HUES64 (cell line): ENCODE measurements at regions not wholly inside any gene's neighbourhood (a gene's known extent, or its start where the extent isn't known, plus 50 kb on each side); places are given as distances from the start of the nearest gene placed in this dataset.

Experiments used
- H3K27ac ChIP-seq: 2 replicates; pipeline ENCODE4 v1.7.0; 2013; ENCODE audit warnings: low read depth, low read length, inconsistent platforms
- H3K27me3 ChIP-seq: 2 replicates; pipeline ENCODE4 v1.6.1; 2013; ENCODE audit warnings: mild to moderate bottlenecking, low read length; ENCODE audit not compliant: insufficient read depth
- H3K36me3 ChIP-seq: 2 replicates; pipeline ENCODE4 v1.6.1; 2013; ENCODE audit warnings: mild to moderate bottlenecking, low read length; ENCODE audit not compliant: insufficient read depth
- H3K4me1 ChIP-seq: 2 replicates; pipeline ENCODE4 v1.6.1; 2013; ENCODE audit warnings: mild to moderate bottlenecking, low read length, moderate library complexity; ENCODE audit not compliant: insufficient read depth
- H3K4me3 ChIP-seq: 2 replicates; pipeline ENCODE4 v1.5.1; 2013; ENCODE audit warnings: mild to moderate bottlenecking, low read length, moderate library complexity
- H3K9ac ChIP-seq: 2 replicates; pipeline ENCODE4 v1.6.1; 2013; ENCODE audit warnings: mild to moderate bottlenecking, low read depth, low read length
- H3K9me3 ChIP-seq: 2 replicates; pipeline ENCODE4 v1.6.1; 2013; ENCODE audit warnings: low read depth, low read length; ENCODE audit not compliant: insufficient read depth
- WGBS: fragments of 150-250, 120-280 bp; methylation state at CpG from one replicate; pipeline ENCODE4 v1.1.7; 2013; ENCODE audit warnings: missing lambda C conversion rate; 5-methylcytosine and 5-hydroxymethylcytosine counted together

GRCh38 chr13:105297839-105298238 lies 1237.6 kb downstream of the EFNB2 start:
- Histone ChIP-seq H3K4me3 (no peak overlapping the region), H3K9ac (no peak overlapping the region), H3K9me3 (no peaks in the 10 kb centered on the region), H3K36me3 (no peaks in the 10 kb centered on the region), H3K4me1 (no peaks in the 10 kb centered on the region), H3K27me3 (no peaks in the 10 kb centered on the region), H3K27ac (no peak overlapping the region)
- 93% methylated on average over 7 of the region's 7 CpGs for WGBS

DNA sequence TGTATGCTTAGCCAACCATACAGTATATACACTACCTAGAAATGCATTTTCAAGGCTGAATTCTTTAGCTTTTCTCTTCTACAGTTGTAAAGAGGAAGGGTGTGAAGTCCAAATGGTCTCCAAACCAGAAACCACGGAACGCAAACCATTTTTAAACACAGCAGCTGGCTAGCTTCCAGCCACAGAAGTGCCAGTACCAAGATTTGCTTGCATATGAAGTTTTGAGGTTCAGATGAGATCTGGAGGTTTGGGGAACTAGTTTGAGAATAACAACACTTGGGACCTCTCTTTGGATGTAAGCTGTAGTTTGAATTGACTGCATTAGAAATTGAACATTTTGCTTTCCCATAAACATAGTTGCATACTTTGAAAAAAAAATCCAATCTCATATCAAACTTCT lies 1243.5 kb downstream of the EFNB2 start:
- Histone ChIP-seq H3K4me1 (no peaks in the 10 kb centered on the region), H3K9ac (no peak overlapping the region), H3K27ac (no peak overlapping the region), H3K9me3 (no peaks in the 10 kb centered on the region), H3K4me3 (no peak overlapping the region), H3K36me3 (no peaks in the 10 kb centered on the region), H3K27me3 (no peaks in the 10 kb centered on the region)
- WGBS: 100% methylated on average over 2 of the region's 2 CpGs

- H3K9me3 ChIP-seq: no peaks in the 10 kb centered on the region
- no peak overlapping the region for H3K27ac ChIP-seq
- H3K27me3 ChIP-seq: no peaks in the 10 kb centered on the region
- no peak overlapping the region for H3K9ac ChIP-seq
- H3K36me3 ChIP-seq: no peaks in the 10 kb centered on the region
- 96% methylated on average over 1 of the region's 1 CpG for WGBS
- H3K4me3 ChIP-seq: no peak overlapping the region
- no peaks in the 10 kb centered on the region for H3K4me1 ChIP-seq
Measured at GRCh38 chr13:105290596-105290995, 1244.9 kb downstream of the EFNB2 start.

DNA sequence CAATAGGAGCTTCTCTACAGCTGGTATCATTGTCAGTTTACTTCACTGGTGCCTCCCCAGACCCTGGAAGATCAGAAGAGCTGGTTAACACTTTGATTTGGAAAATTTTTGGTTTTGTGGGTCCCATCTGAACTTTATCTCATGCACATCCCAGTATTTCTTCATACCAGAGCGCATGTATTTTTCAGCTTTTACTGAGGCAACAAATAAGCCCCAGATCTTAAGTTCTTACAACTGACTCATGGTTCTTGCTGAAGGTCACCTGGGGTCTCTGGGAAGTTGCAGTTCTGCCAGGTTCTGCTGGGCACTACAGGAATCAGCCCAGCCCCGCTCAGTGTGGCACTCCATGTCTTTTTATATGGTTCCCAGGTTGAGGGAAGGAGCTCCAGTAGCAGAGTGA lies 1249.9 kb downstream of the EFNB2 start:
- peaks cover 36% of the 10 kb centered on the region for H3K4me1 ChIP-seq
- H3K9me3 ChIP-seq: no peaks in the 10 kb centered on the region
- H3K9ac ChIP-seq: no peak overlapping the region
- no peaks in the 10 kb centered on the region for H3K36me3 ChIP-seq
- H3K27me3 ChIP-seq: no peaks in the 10 kb centered on the region
- H3K27ac ChIP-seq: no peak overlapping the region
- H3K4me3 ChIP-seq: no peak overlapping the region
- 93% methylated on average over 2 of the region's 2 CpGs for WGBS

DNA sequence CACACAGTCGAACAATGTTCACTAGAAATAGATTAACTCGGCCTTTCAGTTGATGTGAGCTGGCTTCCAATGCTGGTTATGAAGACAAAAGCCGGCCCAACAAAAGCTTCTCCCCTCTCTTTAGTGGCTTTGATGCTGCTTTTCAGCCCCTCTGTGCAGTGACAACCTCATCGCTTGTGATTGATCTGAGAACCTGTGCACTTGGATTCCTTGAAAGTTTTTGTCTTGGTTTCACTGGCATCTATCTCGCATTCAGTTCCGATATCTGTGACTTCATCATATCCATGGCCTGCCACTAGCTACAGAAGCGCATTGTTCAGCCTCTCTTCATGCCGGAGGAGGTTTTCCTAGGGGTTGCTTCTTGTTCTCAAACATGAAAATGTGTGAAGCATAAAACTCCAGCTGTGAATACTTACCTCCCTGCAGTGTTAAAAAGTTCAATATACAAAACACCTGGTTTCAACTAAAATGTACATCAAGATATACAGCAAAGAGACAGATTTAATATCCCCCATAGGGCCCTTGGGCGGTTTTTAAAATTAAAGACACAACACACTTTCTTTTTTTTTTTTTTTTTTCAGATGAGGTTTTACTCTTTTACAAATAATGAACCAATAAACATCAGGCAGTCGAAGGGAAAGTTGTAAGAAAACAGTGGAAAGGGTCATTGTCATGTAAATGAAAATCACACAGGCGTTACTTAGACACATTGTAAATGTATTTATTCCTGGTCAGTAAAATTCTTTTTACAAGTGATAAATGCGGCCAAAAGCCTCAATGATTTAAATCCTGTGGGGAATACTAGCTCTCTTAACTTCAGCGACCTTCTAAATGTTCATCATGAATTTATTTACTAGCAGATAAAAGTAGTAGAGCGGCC lies 1252.8 kb downstream of the EFNB2 start:
- H3K9me3 ChIP-seq: no peaks in the 10 kb centered on the region
- no peaks in the 10 kb centered on the region for H3K27me3 ChIP-seq
- H3K4me1 ChIP-seq: peaks cover 61% of the 10 kb centered on the region
- H3K27ac ChIP-seq: no peak overlapping the region; the same call in 1 of the 2 replicates
- no peak overlapping the region for H3K9ac ChIP-seq
- H3K4me3 ChIP-seq: no peak overlapping the region
- H3K36me3 ChIP-seq: no peaks in the 10 kb centered on the region
- WGBS: 68% methylated on average over 11 of the region's 14 CpGs

- Histone ChIP-seq H3K4me3 (peak overlapping the region; percentile 6), H3K27me3 (no peaks in the 10 kb centered on the region), H3K9ac (peak overlapping the region; percentile 2; the same call in 1 of the 2 replicates), H3K9me3 (no peaks in the 10 kb centered on the region), H3K27ac (peak overlapping the region; percentile 66), H3K4me1 (peaks cover 60% of the 10 kb centered on the region), H3K36me3 (no peaks in the 10 kb centered on the region)
- 14% methylated on average over 4 of the region's 4 CpGs for WGBS
Measured at GRCh38 chr13:105278943-105279381, 1256.5 kb downstream of the EFNB2 start.

GRCh38 chr13:105276571-105276970 lies 1258.9 kb downstream of the EFNB2 start:
- Histone ChIP-seq H3K36me3 (no peaks in the 10 kb centered on the region), H3K4me3 (no peak overlapping the region), H3K4me1 (peaks cover 36% of the 10 kb centered on the region), H3K27me3 (no peaks in the 10 kb centered on the region), H3K27ac (no peak overlapping the region), H3K9me3 (no peaks in the 10 kb centered on the region), H3K9ac (no peak overlapping the region)
- WGBS: 95% methylated on average over 2 of the region's 3 CpGs

DNA sequence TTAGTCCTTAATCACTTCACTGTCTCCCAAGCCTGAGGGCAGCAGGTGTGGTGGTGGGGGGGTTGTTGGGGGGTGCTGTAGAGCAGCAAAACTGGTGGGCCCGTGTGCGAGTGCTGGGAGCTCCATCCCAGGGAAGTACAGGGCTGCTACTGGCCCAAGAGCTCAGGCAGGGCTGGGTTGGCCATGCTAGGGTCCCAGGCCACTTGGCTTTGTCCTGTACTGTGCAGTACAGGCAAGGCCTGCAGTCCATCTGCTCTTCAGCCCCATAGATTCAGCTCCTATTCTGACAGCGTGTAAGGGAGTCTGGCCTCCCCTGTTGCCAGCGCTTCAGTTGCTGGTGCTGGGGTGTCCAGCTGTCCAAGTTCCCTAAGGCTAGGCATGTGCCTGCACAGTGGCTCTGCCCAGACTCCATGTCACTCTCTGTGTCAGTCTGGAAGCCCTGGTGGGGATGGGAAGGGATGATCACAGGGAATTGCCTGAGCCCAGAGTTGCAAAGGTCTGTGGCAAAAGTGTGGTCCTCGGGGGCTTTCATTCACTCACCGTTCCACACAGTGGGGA lies 1261.7 kb downstream of the EFNB2 start:
- H3K36me3 ChIP-seq: no peaks in the 10 kb centered on the region
- H3K9ac ChIP-seq: no peak overlapping the region
- 93% methylated on average over 6 of the region's 6 CpGs for WGBS
- peaks cover 8% of the 10 kb centered on the region for H3K4me1 ChIP-seq
- H3K27ac ChIP-seq: no peak overlapping the region
- no peaks in the 10 kb centered on the region for H3K9me3 ChIP-seq
- no peak overlapping the region for H3K4me3 ChIP-seq
- no peaks in the 10 kb centered on the region for H3K27me3 ChIP-seq

DNA sequence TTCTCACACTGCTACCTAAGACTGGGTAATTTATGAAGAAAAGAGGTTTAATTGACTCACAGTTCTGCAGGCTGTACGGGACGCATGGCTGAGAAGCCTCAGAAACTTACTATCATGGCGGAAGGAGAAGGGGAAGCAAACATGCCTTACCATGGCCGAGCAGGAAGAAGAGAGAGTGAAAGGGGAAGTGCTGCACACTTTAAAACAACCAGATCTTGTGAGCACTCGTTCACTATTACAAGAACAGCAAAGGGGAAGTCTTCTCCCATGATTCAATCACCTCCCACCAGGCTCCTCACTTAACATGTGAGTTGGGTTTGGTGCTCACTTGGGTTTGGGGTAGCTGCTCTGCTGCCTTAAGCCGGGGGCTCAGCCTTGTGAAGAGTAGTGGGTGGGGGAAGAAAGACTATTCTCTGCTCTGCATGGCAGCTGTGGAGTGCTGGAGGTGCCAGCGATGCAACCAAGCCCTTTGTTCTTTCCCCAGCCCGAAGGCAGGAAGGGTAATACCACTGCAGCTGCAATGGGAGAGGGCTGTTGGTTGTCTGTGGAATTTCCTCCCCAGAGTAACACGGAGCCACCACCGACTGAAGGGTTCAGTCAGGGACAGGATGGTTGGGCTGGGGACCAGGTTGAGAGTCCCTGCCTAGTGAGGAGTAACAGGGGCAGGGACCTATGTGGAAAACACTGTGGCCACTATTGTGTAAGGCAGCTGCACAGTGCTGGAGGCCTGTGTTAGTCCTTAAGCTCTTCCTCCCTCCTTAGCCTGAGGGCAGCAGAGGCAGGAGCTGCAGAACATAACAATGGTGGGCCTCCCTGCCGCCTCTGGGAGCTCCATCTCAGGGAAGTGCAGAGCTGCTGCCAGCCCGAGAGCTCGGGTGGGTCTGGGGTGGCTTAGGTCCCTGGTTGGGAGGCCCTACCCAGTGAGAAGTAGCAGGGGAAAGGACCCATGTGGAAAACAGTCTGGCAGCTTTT lies 1262.5 kb downstream of the EFNB2 start:
- H3K27ac ChIP-seq: no peak overlapping the region
- H3K36me3 ChIP-seq: no peaks in the 10 kb centered on the region
- H3K4me1 ChIP-seq: no peaks in the 10 kb centered on the region; the same call in 1 of the 2 replicates
- WGBS: 91% methylated on average over 12 of the region's 13 CpGs
- no peak overlapping the region for H3K9ac ChIP-seq
- no peak overlapping the region for H3K4me3 ChIP-seq
- H3K27me3 ChIP-seq: no peaks in the 10 kb centered on the region
- no peaks in the 10 kb centered on the region for H3K9me3 ChIP-seq

GRCh38 chr13:105266615-105267014 lies 1268.8 kb downstream of the EFNB2 start:
- H3K4me3 ChIP-seq: no peak overlapping the region
- H3K36me3 ChIP-seq: no peaks in the 10 kb centered on the region
- 46% methylated on average over 2 of the region's 2 CpGs for WGBS
- no peak overlapping the region for H3K27ac ChIP-seq
- no peaks in the 10 kb centered on the region for H3K9me3 ChIP-seq
- no peaks in the 10 kb centered on the region for H3K27me3 ChIP-seq
- H3K4me1 ChIP-seq: no peaks in the 10 kb centered on the region
- no peak overlapping the region for H3K9ac ChIP-seq

DNA sequence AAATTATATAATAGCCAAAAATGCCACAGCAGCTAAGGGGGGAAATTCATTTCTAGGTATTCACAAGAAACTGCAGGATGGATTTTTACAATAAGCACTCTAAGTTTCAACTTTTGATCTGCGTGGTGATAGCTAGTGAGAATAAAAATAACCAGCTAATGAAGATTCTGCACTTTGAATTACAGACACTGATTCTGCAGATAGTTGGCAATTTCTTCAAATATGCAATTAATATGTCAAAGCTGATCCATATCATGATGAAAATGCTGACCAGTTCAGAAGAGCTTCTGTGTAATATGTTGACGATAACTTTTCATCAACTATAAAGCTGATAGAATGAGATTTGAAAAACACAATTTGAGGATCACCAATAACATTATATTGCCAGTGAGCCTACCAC lies 1272.9 kb downstream of the EFNB2 start:
- Histone ChIP-seq H3K27me3 (no peaks in the 10 kb centered on the region), H3K9me3 (no peaks in the 10 kb centered on the region), H3K36me3 (no peaks in the 10 kb centered on the region), H3K4me1 (no peaks in the 10 kb centered on the region), H3K27ac (no peak overlapping the region), H3K9ac (no peak overlapping the region), H3K4me3 (no peak overlapping the region)
- 100% methylated on average over 2 of the region's 2 CpGs for WGBS
